ENCODE measurements at regions not wholly inside any gene's neighbourhood (a gene's known extent, or its start where the extent isn't known, plus 50 kb on each side); places are given as distances from the start of the nearest gene placed in this dataset.

GRCh38 chr2:139925903-139926302 lies 1145.7 kb upstream of the NXPH2 start:
- dilution Hi-C loops (cut with MboI; ENCODE audit: extremely low pct_ligation_motif_present, low sequenced_read_pairs): no loop called here
- DNase-seq (ENCODE audit: low read depth, low spot score) (no peak), FAIRE-seq (no peak)
- no peak overlapping the region for H3K4me2 ChIP-seq (ENCODE audit: insufficient read depth, low read length)
- TF ChIP-seq MYC (IDR thresholded peaks at IDR 0.05; ENCODE audit: low read depth, low read length) (no peak), JUN (IDR thresholded peaks at IDR 0.05; ENCODE audit: borderline replicate concordance, insufficient read depth, insufficient read length, low read depth) (no peak), POLR2AphosphoS5 (IDR thresholded peaks at IDR 0.05; ENCODE audit: insufficient read depth, low read depth, low read length) (no peak), EZH2 (IDR thresholded peaks at IDR 0.05; ENCODE audit: borderline replicate concordance, low read depth, low read length, severe bottlenecking) (no peak), FOS (IDR thresholded peaks at IDR 0.05; ENCODE audit: borderline replicate concordance, insufficient read depth, low read length) (no peak), POLR2A (IDR thresholded peaks at IDR 0.05; ENCODE audit: low read depth, low read length) (no peak), GATA2 (IDR thresholded peaks at IDR 0.05; ENCODE audit: insufficient read depth, insufficient read length, low read depth, low read length) (no peak)
- TF ChIP-seq, protein P1, sequence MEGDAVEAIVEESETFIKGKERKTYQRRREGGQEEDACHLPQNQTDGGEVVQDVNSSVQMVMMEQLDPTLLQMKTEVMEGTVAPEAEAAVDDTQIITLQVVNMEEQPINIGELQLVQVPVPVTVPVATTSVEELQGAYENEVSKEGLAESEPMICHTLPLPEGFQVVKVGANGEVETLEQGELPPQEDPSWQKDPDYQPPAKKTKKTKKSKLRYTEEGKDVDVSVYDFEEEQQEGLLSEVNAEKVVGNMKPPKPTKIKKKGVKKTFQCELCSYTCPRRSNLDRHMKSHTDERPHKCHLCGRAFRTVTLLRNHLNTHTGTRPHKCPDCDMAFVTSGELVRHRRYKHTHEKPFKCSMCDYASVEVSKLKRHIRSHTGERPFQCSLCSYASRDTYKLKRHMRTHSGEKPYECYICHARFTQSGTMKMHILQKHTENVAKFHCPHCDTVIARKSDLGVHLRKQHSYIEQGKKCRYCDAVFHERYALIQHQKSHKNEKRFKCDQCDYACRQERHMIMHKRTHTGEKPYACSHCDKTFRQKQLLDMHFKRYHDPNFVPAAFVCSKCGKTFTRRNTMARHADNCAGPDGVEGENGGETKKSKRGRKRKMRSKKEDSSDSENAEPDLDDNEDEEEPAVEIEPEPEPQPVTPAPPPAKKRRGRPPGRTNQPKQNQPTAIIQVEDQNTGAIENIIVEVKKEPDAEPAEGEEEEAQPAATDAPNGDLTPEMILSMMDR (IDR thresholded peaks at IDR 0.05; ENCODE audit: extremely low read depth in 1 of 2, insufficient read depth in 1 of 2, low read depth in 1 of 2, low read length in 2 of 2): no peak
- TF ChIP-seq, protein P2, sequence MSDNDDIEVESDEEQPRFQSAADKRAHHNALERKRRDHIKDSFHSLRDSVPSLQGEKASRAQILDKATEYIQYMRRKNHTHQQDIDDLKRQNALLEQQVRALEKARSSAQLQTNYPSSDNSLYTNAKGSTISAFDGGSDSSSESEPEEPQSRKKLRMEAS (IDR thresholded peaks at IDR 0.05; ENCODE audit: insufficient read depth, insufficient read length): no peak
- no peaks in the 10 kb centered on the region for H3K9me3 ChIP-seq (replicated peaks; ENCODE audit: control insufficient read depth, insufficient read depth, low read length)
- no peak overlapping the region for H3K4me3 ChIP-seq (replicated peaks in 1 of 3; ENCODE audit: insufficient read depth in 1 of 3, low read depth in 1 of 3, low read length in 3 of 3)
- intact Hi-C loops (cut with micrococcal nuclease): no loop called here
- H3K36me3 ChIP-seq (ENCODE audit: control insufficient read depth in 2 of 2, extremely low read depth in 1 of 2, insufficient read depth in 2 of 2, low read length in 2 of 2): no peaks in the 10 kb centered on the region
- H3K9ac ChIP-seq (replicated peaks; ENCODE audit: extremely low read depth, insufficient read depth, low read length): no peak overlapping the region
- ChIA-PET CTCF (interaction anchor here (1.4 kb wide), 1 partner anchor 8 kb away, joined by 3 read pairs; no protein-coding TSS in a partner anchor), POLR2A (no interaction called here)
- H3K9me1 ChIP-seq (replicated peaks; ENCODE audit: control insufficient read depth, extremely low read depth, insufficient read depth, low read length): no peaks in the 10 kb centered on the region
- no peaks in the 10 kb centered on the region for H3K79me2 ChIP-seq (ENCODE audit: control insufficient read depth, insufficient read depth, low read length)
- H2AFZ ChIP-seq (ENCODE audit: low read depth, low read length): no peak overlapping the region
- no peaks in the 10 kb centered on the region for H3K4me1 ChIP-seq (ENCODE audit: control insufficient read depth, extremely low read depth, insufficient read depth, low read length)
- BruUV-seq (replicated peaks): no TSS peak
- no peak overlapping the region for H3K27ac ChIP-seq (ENCODE audit: insufficient read depth, low read depth, low read length)
- H4K20me1 ChIP-seq (replicated peaks; ENCODE audit: control insufficient read depth, extremely low read depth, insufficient read depth, low read length): no peaks in the 10 kb centered on the region
- no peaks in the 10 kb centered on the region for H3K27me3 ChIP-seq (ENCODE audit: control insufficient read depth in 2 of 2, insufficient read depth in 2 of 2, low read length in 2 of 2)
